Right atrium auricular region (tissue), 2 donors: ENCODE measurements at regions not wholly inside any gene's neighbourhood (a gene's known extent, or its start where the extent isn't known, plus 50 kb on each side); places are given as distances from the start of the nearest gene placed in this dataset.
"Not testable (repeated sequence)": the region's sequence is repeated elsewhere in the genome, so short reads cannot be mapped to it uniquely, and the experiment has no call there.

Source experiments
- DNase-seq: peaks from one replicate; pipeline ENCODE4 v3.0.0-alpha.2; 2019; ENCODE audit warnings: low spot score
- H3K27ac ChIP-seq, 2 donors: fragments of 200-600 bp; sonication (generic); 1 replicate in 1 of 2; 2 replicates in 1 of 2; pipeline ENCODE4 v1.5.1; 2016 to 2019
- H3K27me3 ChIP-seq, 2 donors: fragments of 200-600 bp; sonication (generic); one replicate each; pipeline versions ENCODE4 v1.5.1 to v1.6.0; 2017 to 2019
- H3K36me3 ChIP-seq: fragments of 200-600 bp; sonication (generic); one replicate; pipeline ENCODE4 v1.5.1; 2016
- H3K4me1 ChIP-seq, 2 donors: fragments of 200-600 bp; sonication (generic); one replicate each; pipeline versions ENCODE4 v1.5.1 to v1.6.0; 2017 to 2019
- H3K4me3 ChIP-seq, 2 donors: fragments of 200-600 bp; sonication (generic); 1 replicate in 1 of 2; 2 replicates in 1 of 2; pipeline ENCODE4 v1.5.1; 2017 to 2019; ENCODE audit warnings: mild to moderate bottlenecking in 1 of 2, moderate library complexity in 1 of 2
- H3K9me3 ChIP-seq, 2 donors: fragments of 200-600 bp; sonication (generic); one replicate each; pipeline ENCODE4 v1.5.1; 2019
- CTCF ChIP-seq, 2 donors: fragments of 200-600 bp; sonication (generic); IDR thresholded peaks; one replicate each; pipeline ENCODE4 v1.5.1; 2019; ENCODE audit warnings: antibody characterized with exemption in 2 of 2

GRCh38 chr1:230567221-230567575, 75.1 kb upstream of the COG2 start:
- DNase-seq: no peak
- Histone ChIP-seq H3K27ac (no peak overlapping the region), H3K4me3 (no peak overlapping the region), H3K4me1 (peaks cover 0 to 12% of the 10 kb centered on the region in 2 donors), H3K9me3 (no peaks in the 10 kb centered on the region), H3K27me3 (no peaks in the 10 kb centered on the region), H3K36me3 (no peaks in the 10 kb centered on the region)
- TF ChIP-seq CTCF (IDR thresholded peaks at IDR 0.05): no peak

- H3K4me1 ChIP-seq: peaks cover 0 to 11% of the 10 kb centered on the region in 2 donors
- H3K4me3 ChIP-seq, H3K9me3 ChIP-seq, H3K27me3 ChIP-seq, DNase-seq, H3K27ac ChIP-seq, H3K36me3 ChIP-seq: not testable (repeated sequence)
These were observed 75.6 kb upstream of the COG2 start for GRCh38 chr1:230566532-230567220.

GRCh38 chr1:230565141-230565540, 77.1 kb upstream of the COG2 start:
- H3K27me3 ChIP-seq: no peaks in the 10 kb centered on the region
- H3K36me3 ChIP-seq: no peaks in the 10 kb centered on the region
- no peaks in the 10 kb centered on the region for H3K9me3 ChIP-seq
- no peak overlapping the region for H3K27ac ChIP-seq
- no peak for DNase-seq
- H3K4me3 ChIP-seq: no peak overlapping the region
- TF ChIP-seq CTCF (IDR thresholded peaks at IDR 0.05): no peak
- peaks cover 0 to 11% of the 10 kb centered on the region in 2 donors for H3K4me1 ChIP-seq

- Histone ChIP-seq H3K27me3 (no peaks in the 10 kb centered on the region), H3K36me3 (no peaks in the 10 kb centered on the region), H3K9me3 (no peaks in the 10 kb centered on the region), H3K27ac (no peak overlapping the region), H3K4me3 (no peak overlapping the region), H3K4me1 (peaks cover 0 to 11% of the 10 kb centered on the region in 2 donors)
- no peak for DNase-seq
- TF ChIP-seq CTCF (IDR thresholded peaks at IDR 0.05): no peak
These were observed 78.7 kb upstream of the COG2 start for GRCh38 chr1:230563591-230563990.

- H3K27me3 ChIP-seq: no peaks in the 10 kb centered on the region
- DNase-seq: no peak
These were observed 80.7 kb upstream of the COG2 start for GRCh38 chr1:230561570-230561969.

GRCh38 chr1:230558324-230558723, 84.0 kb upstream of the COG2 start:
- no peaks in the 10 kb centered on the region for H3K9me3 ChIP-seq
- no peaks in the 10 kb centered on the region for H3K36me3 ChIP-seq
- no peak for TF ChIP-seq CTCF (IDR thresholded peaks at IDR 0.05)

More at GRCh38 chr1:230561570-230561969, 80.7 kb upstream of the COG2 start:
- no peak for TF ChIP-seq CTCF (IDR thresholded peaks at IDR 0.05)
- Histone ChIP-seq H3K27ac (no peak overlapping the region), H3K4me3 (no peak overlapping the region), H3K4me1 (no peaks in the 10 kb centered on the region), H3K36me3 (no peaks in the 10 kb centered on the region), H3K9me3 (no peaks in the 10 kb centered on the region)

More at GRCh38 chr1:230558324-230558723, 84.0 kb upstream of the COG2 start:
- Histone ChIP-seq H3K4me3 (no peak overlapping the region), H3K27me3 (no peaks in the 10 kb centered on the region), H3K4me1 (no peaks in the 10 kb centered on the region), H3K27ac (no peak overlapping the region)
- DNase-seq: no peak
